HG03066 (cell line): ENCODE measurements at regions not wholly inside any gene's neighbourhood (a gene's known extent, or its start where the extent isn't known, plus 50 kb on each side); places are given as distances from the start of the nearest gene placed in this dataset.

Experiments used
- ATAC-seq: cut with Tn5 transposase; IDR thresholded peaks from one replicate; pipeline ENCODE4 v1.9.1; 2021; ENCODE audit warnings: low read depth; ENCODE audit not compliant: unreplicated experiment

GRCh38 chr2:120562218-120563005 is 173.3 kb upstream of the GLI2 start:
- ATAC-seq, result no peak

GRCh38 chr2:120563616-120564015 is 172.1 kb upstream of the GLI2 start:
- ATAC-seq, result no peak

GRCh38 chr2:120564213-120565094 is 171.2 kb upstream of the GLI2 start:
- no peak for ATAC-seq

GRCh38 chr2:120565095-120565460 is 170.6 kb upstream of the GLI2 start:
- ATAC-seq, result no peak

- no peak for ATAC-seq
Measured at GRCh38 chr2:120565929-120566328, 169.7 kb upstream of the GLI2 start.

GRCh38 chr2:120566331-120567035 is 169.2 kb upstream of the GLI2 start:
- ATAC-seq, result no peak

GRCh38 chr2:120567128-120567527 is 168.5 kb upstream of the GLI2 start:
- no peak for ATAC-seq

GRCh38 chr2:120568089-120568974 is 167.3 kb upstream of the GLI2 start:
- ATAC-seq, result no peak

- no peak for ATAC-seq
Measured at GRCh38 chr2:120568975-120569268, 166.7 kb upstream of the GLI2 start.

- no peak for ATAC-seq
Measured at GRCh38 chr2:120570001-120570400, 165.7 kb upstream of the GLI2 start.

GRCh38 chr2:120570546-120570945 is 165.1 kb upstream of the GLI2 start:
- ATAC-seq, result no peak

GRCh38 chr2:120571015-120571728 is 164.5 kb upstream of the GLI2 start:
- ATAC-seq, result no peak

- ATAC-seq, result no peak
Measured at GRCh38 chr2:120572226-120572625, 163.4 kb upstream of the GLI2 start.

GRCh38 chr2:120574620-120575019 is 161.0 kb upstream of the GLI2 start:
- no peak for ATAC-seq

GRCh38 chr2:120575966-120576365 is 159.7 kb upstream of the GLI2 start:
- no peak for ATAC-seq

- ATAC-seq, result no peak
Measured at GRCh38 chr2:120576509-120577474, 158.9 kb upstream of the GLI2 start.

GRCh38 chr2:120577721-120578295 is 157.9 kb upstream of the GLI2 start:
- ATAC-seq, result no peak
